PC-9 (cell line): ENCODE measurements at regions not wholly inside any gene's neighbourhood (a gene's known extent, or its start where the extent isn't known, plus 50 kb on each side); places are given as distances from the start of the nearest gene placed in this dataset.

ENCODE experiments used
- EZH2 ChIP-seq: fragments of 200-600 bp; sonication (generic); IDR thresholded peaks from 2 replicates; pipeline ENCODE4 v1.8.0; 2017; ENCODE audit warnings: antibody characterized with exemption, low read depth
- TF ChIP-seq, protein P1 (sequence below): fragments of 200-600 bp; sonication (generic); conservative IDR thresholded peaks from 2 replicates; pipeline ENCODE4 v1.6.1; 2017; ENCODE audit warnings: mixed run types, antibody characterized with exemption, mild to moderate bottlenecking, moderate library complexity

DNA sequence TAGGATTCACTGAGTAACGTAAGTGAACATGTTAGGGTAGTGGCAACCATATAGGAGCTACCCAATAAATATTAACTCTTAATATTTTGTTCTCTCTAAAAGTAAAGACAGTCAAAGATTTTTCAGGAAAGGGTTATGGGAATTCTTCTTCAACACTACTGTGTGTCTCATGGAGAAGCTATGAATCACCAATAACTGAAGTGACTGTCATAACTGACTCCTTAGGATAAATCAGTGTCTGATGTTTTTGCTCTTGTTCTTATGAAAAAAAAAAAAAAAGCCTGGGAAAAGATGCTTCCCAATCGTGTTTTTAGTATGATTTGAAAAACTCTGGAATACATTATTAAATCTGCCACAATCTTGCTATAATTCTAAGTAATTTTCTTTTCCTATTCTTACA, 111.2 kb upstream of the CEP126 start:
- TF ChIP-seq, protein P1, sequence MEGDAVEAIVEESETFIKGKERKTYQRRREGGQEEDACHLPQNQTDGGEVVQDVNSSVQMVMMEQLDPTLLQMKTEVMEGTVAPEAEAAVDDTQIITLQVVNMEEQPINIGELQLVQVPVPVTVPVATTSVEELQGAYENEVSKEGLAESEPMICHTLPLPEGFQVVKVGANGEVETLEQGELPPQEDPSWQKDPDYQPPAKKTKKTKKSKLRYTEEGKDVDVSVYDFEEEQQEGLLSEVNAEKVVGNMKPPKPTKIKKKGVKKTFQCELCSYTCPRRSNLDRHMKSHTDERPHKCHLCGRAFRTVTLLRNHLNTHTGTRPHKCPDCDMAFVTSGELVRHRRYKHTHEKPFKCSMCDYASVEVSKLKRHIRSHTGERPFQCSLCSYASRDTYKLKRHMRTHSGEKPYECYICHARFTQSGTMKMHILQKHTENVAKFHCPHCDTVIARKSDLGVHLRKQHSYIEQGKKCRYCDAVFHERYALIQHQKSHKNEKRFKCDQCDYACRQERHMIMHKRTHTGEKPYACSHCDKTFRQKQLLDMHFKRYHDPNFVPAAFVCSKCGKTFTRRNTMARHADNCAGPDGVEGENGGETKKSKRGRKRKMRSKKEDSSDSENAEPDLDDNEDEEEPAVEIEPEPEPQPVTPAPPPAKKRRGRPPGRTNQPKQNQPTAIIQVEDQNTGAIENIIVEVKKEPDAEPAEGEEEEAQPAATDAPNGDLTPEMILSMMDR = no peak
- no peak for TF ChIP-seq EZH2
